ENCODE measurements at regions not wholly inside any gene's neighbourhood (a gene's known extent, or its start where the extent isn't known, plus 50 kb on each side); places are given as distances from the start of the nearest gene placed in this dataset.
"Not testable (repeated sequence)": the region's sequence is repeated elsewhere in the genome, so short reads cannot be mapped to it uniquely, and the experiment has no call there.

DNA sequence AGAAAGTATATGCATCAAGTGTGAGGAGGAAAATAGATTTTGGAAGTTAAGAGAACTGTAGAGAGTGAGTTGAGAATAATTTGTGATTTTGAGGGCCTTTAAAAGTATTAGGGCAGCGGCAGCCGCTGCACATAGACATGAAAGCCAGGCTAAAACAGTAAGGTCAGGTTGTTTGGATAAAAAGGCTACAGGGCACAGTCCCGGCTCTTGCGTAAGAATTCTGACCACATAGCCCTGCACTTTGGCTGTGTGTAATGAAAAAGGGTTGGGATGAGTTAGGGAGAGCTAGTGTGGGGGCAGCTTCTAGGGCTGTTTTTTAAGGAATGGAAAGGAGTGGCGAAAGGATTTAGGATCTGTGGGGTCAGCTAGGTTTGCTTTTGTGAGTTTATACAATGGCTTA, 130.8 kb downstream of the CCDC71L start:
- DNase-seq (ENCODE audit: low read depth in 2 of 2, low spot score in 1 of 2), result not testable (repeated sequence)

DNA sequence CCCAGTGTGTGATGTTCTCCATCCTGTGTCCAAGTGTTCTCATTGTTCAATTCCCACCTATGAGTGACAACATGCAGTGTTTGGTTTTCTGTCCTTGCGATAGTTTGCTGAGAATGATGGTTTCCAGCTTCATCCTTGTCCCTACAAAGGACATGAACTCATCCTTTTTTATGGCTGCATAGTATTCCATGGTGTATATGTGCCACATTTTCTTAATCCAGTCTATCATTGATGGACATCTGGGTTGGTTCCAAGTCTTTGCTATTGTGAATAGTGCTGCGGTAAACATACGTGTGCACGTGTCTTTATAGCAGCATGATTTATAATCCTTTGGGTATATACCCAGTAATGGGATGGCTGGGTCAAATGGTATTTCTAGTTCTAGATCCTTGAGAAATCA, 134.3 kb downstream of the CCDC71L start:
- DNase-seq (ENCODE audit: low read depth in 2 of 2, low spot score in 1 of 2), result not testable (repeated sequence)

DNA sequence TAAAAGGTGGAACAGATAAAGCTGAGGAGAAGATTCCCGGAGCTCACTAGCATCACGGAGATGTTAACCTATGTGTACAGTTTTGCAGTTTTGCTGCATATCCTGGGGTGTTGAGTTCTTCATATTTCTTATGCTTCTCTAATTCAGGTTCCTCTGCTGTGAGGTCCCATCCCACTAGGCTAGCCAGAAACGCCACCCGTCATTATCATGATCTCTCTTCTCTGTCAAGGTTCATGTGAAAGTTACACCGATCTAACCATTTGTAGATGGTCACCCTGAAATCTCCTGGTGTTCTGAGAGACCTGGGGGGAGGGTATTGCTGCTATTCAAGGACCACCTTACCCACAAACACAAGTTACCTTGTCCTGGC, 136.3 kb downstream of the CCDC71L start:
- DNase-seq (ENCODE audit: low read depth in 2 of 2, low spot score in 1 of 2), result no peak

DNA sequence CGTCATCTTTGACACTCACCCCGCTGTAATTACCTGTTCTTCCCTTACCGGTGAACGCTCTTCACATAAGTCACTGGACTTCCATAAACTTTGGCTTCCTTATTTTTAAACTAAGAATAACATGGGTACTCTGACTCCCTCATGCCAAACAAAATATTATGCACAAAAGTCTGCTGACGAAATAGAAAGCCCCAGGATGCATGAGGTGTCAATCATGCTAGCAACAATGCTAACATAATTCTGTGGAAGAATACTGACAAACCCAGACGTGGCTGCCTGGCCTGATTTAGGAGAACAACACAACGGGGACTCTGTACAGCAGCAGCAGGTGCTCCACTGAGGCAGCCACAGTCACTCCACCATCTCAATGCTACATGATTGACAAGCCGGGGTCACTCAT, 137.5 kb downstream of the CCDC71L start:
- no peak for DNase-seq (ENCODE audit: low read depth in 2 of 2, low spot score in 1 of 2)

DNA sequence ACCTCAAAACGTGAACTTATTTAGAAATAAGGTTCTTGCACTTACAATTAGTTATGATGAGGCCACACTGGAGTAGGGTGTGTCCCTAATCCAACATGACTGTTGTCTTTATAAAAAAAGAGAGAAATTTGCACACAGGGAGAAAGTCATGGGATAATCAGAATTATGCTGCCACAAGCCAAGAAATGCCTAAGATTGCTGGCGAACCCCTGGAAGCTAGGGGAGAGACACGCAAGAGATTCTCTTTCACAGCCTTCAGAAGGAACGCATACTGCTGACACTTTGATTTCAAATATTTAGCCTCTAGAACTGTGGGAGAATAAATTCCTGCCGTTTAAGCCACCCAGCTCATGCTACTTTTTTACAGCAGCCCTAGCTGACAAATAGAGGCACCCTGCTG, 138.3 kb downstream of the CCDC71L start:
- no peak for DNase-seq (ENCODE audit: low read depth in 2 of 2, low spot score in 1 of 2)

DNA sequence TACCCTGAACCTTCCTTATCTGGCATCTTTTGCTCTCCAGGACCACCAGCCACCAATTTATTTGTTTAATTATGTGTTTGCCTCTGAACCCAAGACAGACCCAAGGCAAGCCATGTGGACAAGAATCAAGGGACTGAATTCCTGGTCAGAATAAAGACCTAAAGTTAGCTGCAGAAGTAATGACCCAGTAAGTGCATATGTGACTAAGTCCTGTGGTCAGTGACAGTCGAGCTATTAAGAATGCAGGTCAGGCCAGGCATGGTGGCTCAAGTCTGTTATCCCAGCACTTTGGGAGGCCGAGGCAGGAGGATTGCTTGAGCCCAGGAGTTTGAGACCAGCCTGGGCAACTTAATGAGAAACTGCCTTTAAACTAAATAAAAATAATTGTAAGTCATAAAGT, 139.4 kb downstream of the CCDC71L start:
- no peak for DNase-seq (ENCODE audit: low read depth in 2 of 2, low spot score in 1 of 2)

DNA sequence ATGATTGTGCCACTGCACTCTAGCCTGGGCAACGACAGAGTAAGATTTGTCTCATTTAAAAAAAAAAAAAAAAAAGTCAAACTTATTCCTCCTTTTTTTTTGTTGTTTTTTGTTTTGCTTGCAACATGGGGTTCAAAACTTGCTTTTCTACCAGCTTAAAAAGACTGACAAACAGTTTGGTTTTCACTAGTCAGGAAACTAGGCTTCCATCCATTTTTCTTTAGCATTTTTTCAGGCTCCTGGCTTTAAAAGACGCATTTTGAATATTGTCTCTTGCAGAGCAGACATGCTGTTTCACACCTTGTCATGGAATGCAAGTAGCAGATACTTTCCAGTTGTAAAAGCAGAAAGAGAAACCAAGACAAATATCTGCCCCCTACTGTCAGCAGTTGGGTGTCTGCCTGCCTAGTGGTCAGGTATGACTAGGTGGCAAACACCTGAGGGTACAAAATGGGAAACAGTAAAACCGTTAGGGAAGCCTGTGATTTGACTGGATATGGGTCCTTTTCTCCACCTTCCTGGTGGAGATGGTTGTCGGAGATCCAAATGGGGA, 139.9 kb downstream of the CCDC71L start:
- DNase-seq (ENCODE audit: low read depth in 2 of 2, low spot score in 1 of 2), result no peak

DNA sequence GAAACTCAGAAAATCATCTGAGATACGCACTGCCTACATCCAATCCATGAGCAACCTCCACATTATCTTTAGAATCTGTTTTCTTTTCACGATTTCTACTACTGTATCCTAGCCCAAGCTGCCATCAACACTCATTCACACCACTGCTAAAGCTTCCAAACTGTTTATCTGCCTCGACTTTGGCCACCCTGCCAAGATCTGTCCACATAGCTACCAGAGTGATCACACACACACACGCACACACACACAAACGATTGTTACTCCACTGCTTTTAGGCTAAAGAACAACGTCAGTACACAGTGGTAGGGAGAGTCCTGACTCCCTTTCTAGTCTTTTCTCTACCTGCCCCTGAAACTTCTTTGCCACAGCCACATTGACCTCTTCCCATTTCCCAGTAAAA, 142.0 kb downstream of the CCDC71L start:
- no peak for DNase-seq (ENCODE audit: low read depth in 2 of 2, low spot score in 1 of 2)

DNA sequence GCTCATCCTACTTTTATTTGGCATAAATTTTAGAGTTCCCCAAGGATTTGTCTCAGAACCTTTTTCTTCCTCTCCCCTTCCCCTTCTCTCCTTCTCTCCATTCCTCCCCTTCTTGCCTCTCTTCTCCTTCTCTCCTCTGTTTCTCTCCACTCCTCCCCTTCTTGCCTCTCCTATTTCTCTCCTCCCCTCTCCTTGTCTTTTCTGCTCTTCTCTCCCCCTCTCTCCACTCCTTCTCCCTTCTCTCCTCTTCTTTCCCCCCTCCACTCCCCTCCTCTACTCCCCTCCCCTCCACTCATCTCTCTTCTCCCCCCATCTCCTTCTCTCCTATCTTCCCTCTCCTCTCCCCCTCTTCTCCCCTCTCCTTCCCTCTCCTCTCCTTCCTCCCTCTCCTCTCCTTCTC, 142.7 kb downstream of the CCDC71L start:
- DNase-seq (ENCODE audit: low read depth in 2 of 2, low spot score in 1 of 2), result no peak

DNA sequence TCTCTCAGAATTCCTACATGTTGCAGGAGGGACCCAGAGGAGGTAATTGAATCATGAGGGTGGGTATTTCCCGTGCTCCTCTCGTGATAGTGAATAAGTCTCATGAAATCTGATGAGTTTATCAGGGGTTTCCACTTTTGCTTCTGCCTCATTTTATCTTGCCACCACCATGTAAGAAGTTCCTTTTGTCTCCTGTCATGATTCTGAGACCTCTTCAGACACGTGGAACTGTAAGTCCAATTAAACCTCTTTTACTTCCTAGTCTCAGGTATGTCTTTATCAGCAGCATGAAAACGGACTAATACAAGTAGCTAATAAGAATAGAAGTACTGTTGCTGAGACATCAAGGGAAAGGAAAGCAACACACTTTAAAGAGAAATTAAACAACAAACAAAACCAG, 143.4 kb downstream of the CCDC71L start:
- DNase-seq (ENCODE audit: low read depth in 2 of 2, low spot score in 1 of 2), result no peak

DNA sequence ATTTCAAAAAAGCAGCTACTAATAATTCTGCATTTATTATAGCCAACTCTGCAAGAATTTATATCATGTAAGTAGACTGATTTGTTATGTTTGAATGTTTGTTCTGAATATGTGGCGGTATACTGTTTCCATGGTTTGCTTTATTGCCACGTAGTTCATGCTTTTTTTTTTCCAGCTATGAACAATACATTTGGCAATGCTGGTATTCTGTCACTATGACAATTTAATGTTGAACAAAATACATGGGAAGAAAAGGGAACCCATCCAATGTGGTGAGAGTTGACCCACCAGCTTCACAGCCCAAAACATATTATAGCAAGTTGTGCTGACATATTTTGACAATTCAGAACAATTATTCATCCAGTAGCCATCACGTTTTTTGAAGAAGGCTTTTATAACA, 145.6 kb downstream of the CCDC71L start:
- no peak for DNase-seq (ENCODE audit: low read depth in 2 of 2, low spot score in 1 of 2)

DNA sequence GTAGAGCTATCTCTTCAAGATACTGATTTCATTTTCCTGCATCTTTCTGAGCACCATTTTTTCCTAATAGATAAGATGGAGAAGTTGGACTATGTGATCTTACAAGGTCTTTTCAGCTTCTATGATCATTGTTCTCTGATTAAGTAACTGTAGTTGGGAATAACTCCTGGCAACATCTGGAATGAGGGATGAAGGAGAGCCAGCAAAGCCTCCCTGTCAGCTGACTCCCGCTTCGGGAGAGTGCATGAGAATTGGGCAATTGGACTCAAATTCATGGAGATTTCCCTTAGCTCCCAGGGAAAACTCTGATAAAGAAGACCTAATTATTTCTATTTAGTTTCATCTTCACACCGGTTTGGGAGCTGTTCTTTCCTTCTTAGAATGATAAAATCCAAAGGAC, 146.1 kb downstream of the CCDC71L start:
- DNase-seq (ENCODE audit: low read depth in 2 of 2, low spot score in 1 of 2), result no peak

DNA sequence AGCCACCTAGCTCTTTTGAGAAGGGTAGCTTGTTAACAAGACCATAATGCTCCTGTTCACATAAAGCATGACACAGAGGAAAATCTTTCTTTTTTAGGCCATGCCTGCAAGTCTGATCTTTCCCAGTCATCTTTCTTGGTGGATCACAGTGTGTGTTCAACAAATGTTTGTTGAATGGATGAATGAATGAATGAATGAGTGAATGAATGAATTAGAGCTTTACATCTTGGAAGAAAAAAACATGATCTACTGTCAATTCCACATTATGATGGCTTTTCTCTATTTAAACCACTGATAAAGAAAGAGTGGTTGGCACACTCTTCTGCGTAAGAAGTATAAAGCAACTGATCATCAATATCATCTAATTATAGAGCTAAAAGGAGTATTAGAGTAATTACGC, 148.7 kb downstream of the CCDC71L start:
- DNase-seq (ENCODE audit: low read depth in 2 of 2, low spot score in 1 of 2), result no peak

DNA sequence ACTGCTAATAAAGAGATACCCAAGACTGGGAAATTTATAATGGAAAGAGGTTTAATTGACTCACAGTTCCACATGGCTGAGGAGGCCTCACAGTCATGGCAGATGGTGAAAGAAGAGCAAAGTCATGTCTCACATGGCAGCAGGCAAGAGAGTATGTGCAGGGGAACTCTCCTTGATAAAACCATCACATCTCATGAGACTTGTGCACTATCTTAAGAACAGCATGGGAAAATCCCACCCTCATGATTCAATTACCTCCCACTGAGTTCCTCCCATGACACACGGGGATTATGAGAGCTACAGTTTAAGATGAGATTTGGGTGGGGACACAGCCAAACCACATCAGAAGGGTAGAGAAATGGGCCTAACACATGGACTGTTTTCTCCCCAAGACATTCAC, 156.3 kb downstream of the CCDC71L start:
- DNase-seq (ENCODE audit: low read depth in 2 of 2, low spot score in 1 of 2), result no peak

DNA sequence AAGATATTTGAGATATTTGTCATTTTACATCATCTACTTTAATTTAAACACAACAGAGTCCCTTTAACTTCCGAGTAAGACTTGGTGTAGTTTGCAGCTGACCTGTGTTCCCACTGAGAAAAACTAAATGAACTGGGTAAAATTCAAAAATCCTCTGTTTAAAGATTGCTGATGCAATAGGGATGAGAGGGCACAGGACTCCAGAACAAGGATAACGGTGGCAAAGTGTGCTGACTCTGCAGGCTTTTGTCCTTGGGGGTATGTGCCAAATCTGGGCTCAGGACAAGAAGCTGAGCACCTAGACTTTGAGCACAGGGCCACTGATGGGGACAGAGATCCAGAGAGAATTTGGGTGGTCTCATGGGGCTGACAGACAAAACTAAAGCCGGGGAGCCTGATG, 156.8 kb downstream of the CCDC71L start:
- no peak for DNase-seq (ENCODE audit: low read depth in 2 of 2, low spot score in 1 of 2)

DNA sequence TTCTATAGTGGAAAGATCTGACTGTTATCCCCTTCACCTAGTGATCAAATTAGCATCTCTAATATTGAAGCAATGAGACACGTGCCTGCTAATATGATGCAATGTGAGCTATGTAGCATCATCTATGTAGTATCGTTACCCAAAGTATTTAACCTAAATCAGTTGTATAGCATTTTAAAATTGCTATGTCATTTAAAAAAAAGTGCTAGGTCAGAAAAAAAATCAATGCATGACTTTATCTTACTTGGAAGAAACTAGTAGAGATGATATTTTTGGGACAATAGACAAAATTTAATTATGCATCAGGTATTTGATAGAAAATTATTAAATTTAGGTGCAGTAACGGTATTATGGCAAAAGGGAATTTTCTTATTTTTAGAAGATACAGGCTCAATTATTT, 157.3 kb downstream of the CCDC71L start:
- no peak for DNase-seq (ENCODE audit: low read depth in 2 of 2, low spot score in 1 of 2)

DNA sequence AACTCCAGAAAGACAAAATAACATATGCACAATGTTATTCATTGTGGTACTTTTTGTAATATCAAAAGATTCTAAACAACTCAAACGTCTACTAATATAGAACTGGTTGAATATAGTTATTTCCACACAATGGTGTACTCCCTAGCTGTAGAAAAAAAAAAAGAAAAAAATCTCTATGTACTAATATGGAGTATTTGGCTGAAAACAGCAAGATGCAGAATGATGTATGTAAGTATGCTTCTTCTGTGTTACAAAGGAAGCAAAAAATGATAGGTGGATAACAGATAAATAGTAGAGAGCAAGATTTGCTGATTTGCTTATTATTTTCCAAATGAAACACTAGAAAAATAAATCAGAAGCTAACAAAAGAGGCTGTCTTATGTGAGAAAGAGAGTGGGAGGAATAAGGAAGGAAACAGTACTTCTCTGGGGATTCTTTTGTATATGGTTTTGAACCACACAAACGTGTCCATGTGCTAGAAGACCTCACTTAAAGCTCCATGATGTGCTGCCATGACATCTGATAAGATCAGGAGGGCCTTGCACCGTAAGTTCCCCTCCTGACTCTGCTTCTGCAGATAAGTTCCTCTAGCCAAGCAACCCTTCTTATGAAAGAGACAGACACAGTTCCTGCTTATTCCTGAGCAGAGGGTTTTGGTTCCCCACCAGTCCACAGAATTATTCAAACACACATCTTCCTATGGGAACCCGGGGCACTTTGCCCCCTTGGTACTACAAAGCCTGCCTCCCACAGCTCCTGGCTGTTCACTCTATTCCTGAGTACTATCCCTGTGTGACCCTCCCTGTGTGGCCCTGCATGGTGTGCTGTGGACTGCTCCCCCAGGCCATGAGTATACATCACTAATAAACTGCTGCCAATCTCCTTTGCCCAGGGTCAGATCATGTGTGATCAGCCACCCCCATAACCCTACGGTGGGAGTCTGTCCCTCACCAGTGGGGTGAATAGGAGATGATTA, 159.1 kb downstream of the CCDC71L start:
- no peak for DNase-seq (ENCODE audit: low read depth in 2 of 2, low spot score in 1 of 2)

DNA sequence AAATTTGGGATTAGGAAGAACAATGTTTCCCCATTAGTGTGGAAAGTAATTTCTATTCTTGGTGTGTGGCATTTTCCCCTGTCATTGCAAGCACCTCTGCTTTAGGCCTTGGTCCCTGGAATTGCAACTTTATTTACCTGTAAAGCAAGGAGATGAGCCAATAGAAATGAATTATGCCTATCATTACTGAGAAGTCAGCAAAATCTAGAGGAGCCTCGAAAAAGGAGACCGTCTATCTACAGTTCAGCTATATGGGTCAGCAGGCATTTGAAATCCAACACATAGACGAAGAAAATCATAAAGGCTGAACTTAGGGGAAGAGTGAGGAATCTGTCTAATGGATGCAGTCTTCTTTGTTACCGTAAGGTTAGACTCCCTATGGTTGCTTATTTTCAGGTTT, 161.1 kb downstream of the CCDC71L start:
- no peak for DNase-seq (ENCODE audit: low read depth in 2 of 2, low spot score in 1 of 2)

DNA sequence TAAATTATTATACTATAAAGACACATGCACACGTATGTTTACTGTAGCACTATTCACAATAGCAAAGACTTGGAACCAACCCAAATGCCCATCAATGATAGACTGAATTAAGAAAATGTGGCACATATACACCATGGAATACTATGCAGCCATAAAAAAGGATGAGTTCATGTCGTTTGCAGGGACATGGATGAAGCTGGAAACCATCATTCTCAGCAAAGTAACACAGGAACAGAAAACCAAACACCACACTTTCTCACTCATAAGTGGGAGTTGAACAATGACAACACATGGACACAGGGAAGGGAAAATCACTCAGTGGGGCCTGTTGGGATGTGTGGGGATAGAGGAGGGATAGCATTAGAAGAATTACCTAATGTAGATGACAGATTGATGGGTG, 163.0 kb downstream of the CCDC71L start:
- DNase-seq (ENCODE audit: low read depth in 2 of 2, low spot score in 1 of 2), result not testable (repeated sequence)

DNA sequence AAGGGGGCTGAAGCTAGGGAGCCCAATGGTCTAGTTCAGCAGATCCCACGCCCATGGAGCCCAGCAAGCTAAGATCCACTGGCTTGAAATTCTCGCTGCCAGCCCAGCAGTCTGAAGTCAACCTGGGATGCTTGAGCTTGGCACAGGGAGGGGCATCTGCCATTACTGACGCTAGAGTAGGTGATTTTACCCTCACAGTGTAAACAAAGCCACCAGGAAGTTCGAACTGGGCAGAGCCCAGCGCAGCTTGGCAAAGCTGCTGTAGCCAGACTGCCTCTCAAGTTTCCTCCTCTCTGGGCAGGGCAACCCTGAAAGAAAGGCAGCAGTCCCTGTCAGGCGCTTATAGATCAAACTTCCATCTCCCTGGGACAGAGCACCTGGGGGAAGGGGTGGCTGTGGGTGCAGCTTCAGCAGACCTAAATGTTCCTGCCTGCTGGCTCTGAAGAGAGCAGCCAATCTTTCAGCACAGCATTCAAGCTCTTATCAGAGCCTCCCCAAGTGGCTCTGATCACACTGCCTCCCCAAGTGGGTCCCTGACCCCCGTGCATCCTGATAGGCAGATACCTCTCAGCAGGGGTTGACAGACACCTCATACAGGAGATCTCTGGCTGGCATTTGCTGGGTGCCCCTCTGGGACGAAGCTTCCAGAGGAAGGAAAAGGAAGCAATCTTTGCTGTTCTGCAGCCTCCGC, 167.8 kb downstream of the CCDC71L start:
- no peak for DNase-seq (ENCODE audit: low read depth in 2 of 2, low spot score in 1 of 2)

DNA sequence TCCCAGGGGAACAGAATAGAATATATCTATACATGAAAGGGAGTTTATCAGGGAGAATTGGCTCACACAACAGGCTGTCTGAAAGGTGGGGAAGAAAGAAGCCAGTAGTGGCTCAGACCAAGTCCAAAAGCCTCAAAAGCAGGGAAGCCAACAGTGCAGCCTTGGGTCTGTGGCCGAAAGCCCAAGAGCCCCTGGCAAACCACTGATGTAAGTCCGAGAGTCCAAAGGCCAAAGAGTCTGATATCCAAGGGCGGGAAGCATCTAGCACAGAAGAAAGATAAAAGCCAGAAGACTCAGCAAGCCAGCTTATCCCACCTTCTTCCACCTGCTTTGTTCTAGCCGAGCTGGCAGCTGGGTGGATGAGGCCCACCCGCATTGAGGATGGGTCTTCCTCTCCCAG, 172.5 kb downstream of the CCDC71L start:
- no peak for DNase-seq (ENCODE audit: low read depth in 2 of 2, low spot score in 1 of 2)

DNA sequence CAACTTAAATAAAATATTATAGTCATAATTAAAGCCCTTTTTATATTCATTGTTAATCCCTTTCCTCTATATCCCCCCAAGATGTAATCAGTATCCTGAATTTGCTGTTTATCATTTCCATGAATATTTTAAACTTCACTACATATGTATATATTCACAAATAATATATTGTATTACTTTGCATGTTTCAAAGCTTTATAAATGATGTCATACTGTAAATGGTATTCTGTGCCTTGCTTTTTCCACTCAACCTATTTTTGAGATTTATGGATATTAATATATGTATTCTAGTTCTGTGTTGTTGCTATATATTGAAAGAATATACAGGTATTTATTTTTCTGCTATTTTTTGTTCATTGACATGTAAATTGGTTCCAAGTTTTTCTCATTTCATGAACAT, 173.1 kb downstream of the CCDC71L start:
- DNase-seq (ENCODE audit: low read depth in 2 of 2, low spot score in 1 of 2), result no peak

Measured in stimulated activated CD8-positive, alpha-beta memory T cell treated with anti-CD3 and anti-CD28 coated beads, Interleukin-4, amount 100 ng/mL, for 1 hour (primary cell).